SK-N-SH (cell line): ENCODE measurements at regions not wholly inside any gene's neighbourhood (a gene's known extent, or its start where the extent isn't known, plus 50 kb on each side); places are given as distances from the start of the nearest gene placed in this dataset.

Experiments used
- CTCF ChIA-PET: fragments of 300-600, 350-600 bp; formaldehyde crosslinking; extraction: SDS; loops from one replicate; lab custom pipeline; 2021; lab: Yijun Ruan, JAX
- POLR2A ChIA-PET: fragments of 350-600 bp; sonication (Branson Sonifier 250); formaldehyde crosslinking; extraction: SDS; loops from one replicate; lab custom pipeline; 2020; ENCODE audit warnings: antibody characterized with exemption, inconsistent platforms; lab: Yijun Ruan, JAX
- DNase-seq: peaks from one replicate; pipeline ENCODE4 v3.0.0; 2012
- H2AFZ ChIP-seq: fragments of 200-600 bp; sonication (generic); 2 replicates; pipeline ENCODE4 v1.8.1; 2016; ENCODE audit warnings: antibody characterized with exemption, mild to moderate bottlenecking, low read depth
- H3F3A ChIP-seq: fragments of 200-600 bp; sonication (generic); replicated peaks from 2 replicates; pipeline ENCODE3; 2016; ENCODE audit warnings: antibody characterized with exemption, mild to moderate bottlenecking; ENCODE audit not compliant: insufficient read depth
- H3K27ac ChIP-seq, 2 experiments: fragments of 200-500 bp in 1 of 2; fragments of 200-600 bp in 1 of 2; sonication (Bioruptor generic) in 1 of 2; sonication (generic), shearing (Covaris generic) in 1 of 2; 2 replicates each; pipeline versions ENCODE4 v1.5.1 to v1.6.1; 2014 to 2016; ENCODE audit warnings: low read depth in 2 of 2, inconsistent platforms in 1 of 2, low read length in 1 of 2, mild to moderate bottlenecking in 1 of 2, mixed read lengths in 1 of 2
- H3K27me3 ChIP-seq: fragments of 200-600 bp; sonication (generic), shearing (Covaris generic); 2 replicates; pipeline ENCODE4 v1.6.1; 2016; ENCODE audit warnings: mixed run types; ENCODE audit not compliant: insufficient read depth
- H3K36me3 ChIP-seq, 2 experiments: fragments of 200-500 bp in 1 of 2; fragments of 200-600 bp in 1 of 2; sonication (Bioruptor generic) in 1 of 2; sonication (generic) in 1 of 2; replicated peaks in 1 of 2; 2 replicates each; pipeline versions ENCODE3 to v1.5.1; 2014 to 2016; ENCODE audit warnings: low read length in 1 of 2, mild to moderate bottlenecking in 1 of 2; ENCODE audit not compliant: insufficient read depth in 2 of 2, control insufficient read depth in 1 of 2
- H3K4me1 ChIP-seq, 2 experiments: fragments of 200-500 bp in 1 of 2; fragments of 200-600 bp in 1 of 2; sonication (Bioruptor generic) in 1 of 2; sonication (generic), shearing (Covaris generic) in 1 of 2; 2 replicates each; pipeline versions ENCODE4 v1.5.1 to v1.6.1; 2014 to 2016; ENCODE audit warnings: low read depth in 1 of 2, low read length in 1 of 2, mixed run types in 1 of 2; ENCODE audit not compliant: insufficient read depth in 2 of 2, control insufficient read depth in 1 of 2
- H3K4me2 ChIP-seq: fragments of 200-600 bp; sonication (generic), shearing (Covaris generic); 2 replicates; pipeline ENCODE4 v1.6.1; 2017; ENCODE audit warnings: mixed run types
- H3K4me3 ChIP-seq, 2 experiments: fragments of 200-500 bp in 1 of 2; fragments of 200-600 bp in 1 of 2; sonication (Bioruptor generic) in 1 of 2; sonication (generic), shearing (Covaris generic) in 1 of 2; 2 replicates each; pipeline versions ENCODE4 v1.5.1 to v1.8.1; 2014 to 2016; ENCODE audit warnings: low read depth in 2 of 2, inconsistent platforms in 1 of 2, low read length in 1 of 2, mild to moderate bottlenecking in 1 of 2, mixed read lengths in 1 of 2, moderate library complexity in 1 of 2
- H3K79me2 ChIP-seq: fragments of 200-600 bp; sonication (generic); 2 replicates; pipeline ENCODE4 v1.8.1; 2017; ENCODE audit warnings: mild to moderate bottlenecking; ENCODE audit not compliant: insufficient read depth
- H3K9ac ChIP-seq: fragments of 200-600 bp; sonication (generic); 2 replicates; pipeline ENCODE4 v1.6.1; 2017; ENCODE audit warnings: mixed run types
- H3K9me2 ChIP-seq: fragments of 200-600 bp; sonication (generic); 2 replicates; pipeline ENCODE4 v1.6.1; 2017; ENCODE audit warnings: mixed run types
- H3K9me3 ChIP-seq: fragments of 200-600 bp; sonication (generic); 2 replicates; pipeline ENCODE4 v1.6.1; 2017; ENCODE audit warnings: mixed run types, mild to moderate bottlenecking, moderate library complexity
- H4K20me1 ChIP-seq: fragments of 200-600 bp; sonication (generic); 2 replicates; pipeline ENCODE4 v1.6.1; 2017; ENCODE audit warnings: mild to moderate bottlenecking, mixed run types; ENCODE audit not compliant: insufficient read depth
- GATA2 ChIP-seq: sonication (generic); formaldehyde crosslinking; IDR thresholded peaks from 2 replicates; pipeline ENCODE4 v1.5.0; 2020; ENCODE audit warnings: mild to moderate bottlenecking, missing genetic modification reagents
- MXI1 ChIP-seq: IDR thresholded peaks from 2 replicates; pipeline ENCODE4 v1.6.1; 2012; ENCODE audit warnings: mild to moderate bottlenecking, low read depth, low read length, improper control_type of control experiment
- NRF1 ChIP-seq: IDR thresholded peaks from 2 replicates; pipeline ENCODE4 v1.6.1; 2012; ENCODE audit warnings: low read depth, mild to moderate bottlenecking, low read length
- RAD21 ChIP-seq: IDR thresholded peaks from 2 replicates; pipeline ENCODE4 v1.6.1; 2012; ENCODE audit warnings: mild to moderate bottlenecking, low read length
- RCOR1 ChIP-seq: fragments of 150-350 bp; IDR thresholded peaks from 2 replicates; pipeline ENCODE4 v1.6.1; 2017; ENCODE audit warnings: antibody characterized with exemption, low read length
- SIN3A ChIP-seq: IDR thresholded peaks from 2 replicates; pipeline ENCODE4 v1.6.1; 2012; ENCODE audit warnings: low read depth, mild to moderate bottlenecking, low read length, moderate library complexity, borderline replicate concordance
- WGBS: methylation state at CpG from one replicate; pipeline ENCODE4 v1.1.6; 2017; ENCODE audit warnings: low lambda C conversion rate; 5-methylcytosine and 5-hydroxymethylcytosine counted together
- TF ChIP-seq, protein P1 (sequence below): IDR thresholded peaks from 2 replicates; pipeline ENCODE4 v1.4.0; 2012; ENCODE audit warnings: low read depth
- TF ChIP-seq, protein P2 (sequence below): IDR thresholded peaks from 2 replicates; pipeline ENCODE4 v1.4.0; 2012; ENCODE audit warnings: low read depth, borderline replicate concordance

GRCh38 chr6:24004062-24004461 is 122.0 kb upstream of the NRSN1 start:
- H4K20me1 ChIP-seq, result no peaks in the 10 kb centered on the region
- no peak overlapping the region for H3K9ac ChIP-seq
- no peak overlapping the region for H3K4me3 ChIP-seq
- H3K27ac ChIP-seq, result no peak overlapping the region
- no peak for DNase-seq
- no peaks in the 10 kb centered on the region for H3K36me3 ChIP-seq
- POLR2A ChIA-PET, result no interaction called here
- no peak overlapping the region for H3K4me2 ChIP-seq
- H3F3A ChIP-seq, result no peaks in the 10 kb centered on the region
- H3K9me3 ChIP-seq, result no peaks in the 10 kb centered on the region
- WGBS, result 9% methylated on average over 3 of the region's 3 CpGs
- CTCF ChIA-PET, result interaction anchor here (0.6 kb wide), 1 partner anchor 1212 kb away, joined by 3 read pairs; no protein-coding TSS in a partner anchor
- no peaks in the 10 kb centered on the region for H3K4me1 ChIP-seq
- H3K79me2 ChIP-seq, result no peaks in the 10 kb centered on the region
- TF ChIP-seq SIN3A (no peak), MXI1 (no peak), GATA2 (no peak)
- TF ChIP-seq, protein P1, sequence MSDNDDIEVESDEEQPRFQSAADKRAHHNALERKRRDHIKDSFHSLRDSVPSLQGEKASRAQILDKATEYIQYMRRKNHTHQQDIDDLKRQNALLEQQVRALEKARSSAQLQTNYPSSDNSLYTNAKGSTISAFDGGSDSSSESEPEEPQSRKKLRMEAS, result no peak
- H3K27me3 ChIP-seq, result no peaks in the 10 kb centered on the region
- no peak overlapping the region for H2AFZ ChIP-seq
- no peaks in the 10 kb centered on the region for H3K9me2 ChIP-seq

DNA sequence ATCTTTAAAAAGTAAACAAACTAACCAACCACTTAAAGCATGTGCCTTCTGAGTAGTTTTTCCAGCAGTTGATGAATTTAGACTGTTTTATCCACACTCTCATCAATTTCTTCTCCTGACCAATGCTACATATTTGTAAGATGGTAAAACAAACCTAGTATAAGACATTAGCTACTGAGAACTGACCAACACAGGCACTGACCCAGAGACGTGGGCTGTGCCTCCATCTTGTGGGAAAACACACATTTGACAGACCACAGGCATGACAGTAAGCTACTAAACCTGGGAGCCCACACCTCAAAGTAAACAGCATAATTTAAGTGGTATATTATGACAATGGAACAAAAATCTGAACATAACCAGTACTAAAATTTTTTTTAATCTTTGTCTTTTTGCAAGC is 121.4 kb upstream of the NRSN1 start:
- 9% methylated on average over 1 of the region's 1 CpG for WGBS
- ChIA-PET CTCF (interaction anchor here (1.3 kb wide), 1 partner anchor 345 kb away, joined by 3 read pairs; no protein-coding TSS in a partner anchor), POLR2A (no interaction called here)
- Histone ChIP-seq H3K4me1 (no peaks in the 10 kb centered on the region), H3K36me3 (no peaks in the 10 kb centered on the region), H3K4me2 (no peak overlapping the region), H3K27ac (no peak overlapping the region), H3K9ac (no peak overlapping the region), H3K9me2 (no peaks in the 10 kb centered on the region), H2AFZ (no peak overlapping the region), H4K20me1 (no peaks in the 10 kb centered on the region), H3K27me3 (no peaks in the 10 kb centered on the region), H3K9me3 (no peaks in the 10 kb centered on the region), H3K79me2 (no peaks in the 10 kb centered on the region), H3F3A (no peaks in the 10 kb centered on the region), H3K4me3 (no peak overlapping the region)
- DNase-seq, result no peak
- TF ChIP-seq NRF1, result no peak
- TF ChIP-seq RAD21, result peak; percentile 30; the same call in 1 of the 2 replicates

GRCh38 chr6:24006254-24006653 is 119.8 kb upstream of the NRSN1 start:
- Histone ChIP-seq H2AFZ (no peak overlapping the region), H3K36me3 (no peaks in the 10 kb centered on the region), H3K27me3 (no peaks in the 10 kb centered on the region), H3K79me2 (no peaks in the 10 kb centered on the region), H3K9me2 (no peaks in the 10 kb centered on the region), H3K9me3 (no peaks in the 10 kb centered on the region), H4K20me1 (no peaks in the 10 kb centered on the region), H3F3A (no peaks in the 10 kb centered on the region), H3K4me3 (no peak overlapping the region), H3K4me1 (no peaks in the 10 kb centered on the region), H3K4me2 (no peak overlapping the region), H3K9ac (no peak overlapping the region), H3K27ac (no peak overlapping the region)
- DNase-seq, result no peak
- TF ChIP-seq GATA2, result no peak
- TF ChIP-seq, protein P2, sequence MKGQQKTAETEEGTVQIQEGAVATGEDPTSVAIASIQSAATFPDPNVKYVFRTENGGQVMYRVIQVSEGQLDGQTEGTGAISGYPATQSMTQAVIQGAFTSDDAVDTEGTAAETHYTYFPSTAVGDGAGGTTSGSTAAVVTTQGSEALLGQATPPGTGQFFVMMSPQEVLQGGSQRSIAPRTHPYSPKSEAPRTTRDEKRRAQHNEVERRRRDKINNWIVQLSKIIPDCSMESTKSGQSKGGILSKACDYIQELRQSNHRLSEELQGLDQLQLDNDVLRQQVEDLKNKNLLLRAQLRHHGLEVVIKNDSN, result no peak
- TF ChIP-seq NRF1, result no peak
- no peak for TF ChIP-seq RCOR1
- ChIA-PET POLR2A (no interaction called here), CTCF (interaction anchor here (1.3 kb wide), 1 partner anchor 20 kb away, joined by 3 read pairs; no protein-coding TSS in a partner anchor)
